GM21825 (cell line): ENCODE measurements at regions not wholly inside any gene's neighbourhood (a gene's known extent, or its start where the extent isn't known, plus 50 kb on each side); places are given as distances from the start of the nearest gene placed in this dataset.

Experiments
- ATAC-seq: cut with Tn5 transposase; IDR thresholded peaks from one replicate; pipeline ENCODE4 v1.9.1; 2021; ENCODE audit warnings: mild to moderate bottlenecking, moderate library complexity; ENCODE audit not compliant: unreplicated experiment

DNA sequence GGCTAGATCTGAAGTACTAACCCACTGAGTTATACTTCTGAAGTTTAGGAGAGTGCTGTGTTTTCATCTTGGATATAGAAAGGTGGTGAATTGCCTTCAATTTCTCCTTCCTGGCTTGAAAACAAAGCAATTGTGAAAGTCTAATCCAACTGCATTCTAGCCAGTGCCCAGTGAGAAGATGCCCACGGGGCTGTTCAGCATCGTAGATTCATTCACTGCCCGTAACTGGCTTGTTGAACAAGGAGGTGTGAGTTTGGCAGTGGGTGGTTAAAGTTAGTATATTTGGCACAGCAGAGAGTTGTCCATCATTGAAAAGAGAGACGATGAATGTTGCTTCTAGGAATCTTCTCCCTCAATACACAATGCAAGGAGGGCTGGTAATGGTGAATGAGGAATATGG lies 82.3 kb upstream of the RND3 start:
- no peak for ATAC-seq

DNA sequence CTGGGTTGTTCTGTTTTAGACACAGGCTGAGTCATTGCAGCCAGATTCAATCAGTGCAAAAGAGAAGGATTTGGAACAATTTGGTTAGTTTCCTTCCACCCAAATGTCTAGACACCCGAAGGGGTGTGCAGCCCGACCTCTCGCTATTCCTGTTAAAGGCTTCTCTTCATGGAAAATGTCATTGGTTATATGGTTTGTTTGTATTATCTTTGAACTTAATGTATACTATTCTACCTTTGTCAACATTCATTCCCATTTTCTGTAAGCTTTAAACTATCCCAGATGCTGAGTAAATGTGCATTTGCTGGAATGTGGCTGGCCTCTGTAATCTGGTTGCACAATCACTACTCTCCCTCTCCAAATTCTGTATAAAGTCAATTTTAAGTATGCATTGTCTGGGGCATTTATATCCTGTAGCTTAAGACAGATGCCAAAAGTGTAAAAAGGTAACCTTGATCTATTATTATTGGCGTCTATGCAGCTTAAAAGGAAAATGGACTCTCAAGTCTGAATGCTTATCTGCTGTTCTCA lies 80.4 kb upstream of the RND3 start:
- no peak for ATAC-seq

DNA sequence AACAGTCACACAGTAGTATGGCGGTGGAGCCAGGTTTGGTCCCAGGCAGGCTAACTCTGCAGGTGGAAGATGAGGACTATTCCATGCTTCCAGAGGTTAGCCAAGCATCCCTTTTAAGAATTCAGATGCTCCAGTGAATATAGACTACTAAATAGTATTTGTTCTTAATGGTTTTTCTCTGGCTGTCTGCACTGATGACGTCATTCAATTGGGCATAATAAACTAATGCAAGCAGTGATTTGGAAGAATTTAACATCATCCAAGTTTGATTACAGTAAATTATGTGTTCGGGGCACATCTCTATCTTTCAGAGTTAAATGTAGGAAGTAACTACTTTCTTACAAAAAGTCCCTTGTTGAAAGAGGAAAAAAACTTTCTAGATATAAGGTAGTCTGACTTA lies 78.8 kb upstream of the RND3 start:
- no peak for ATAC-seq

DNA sequence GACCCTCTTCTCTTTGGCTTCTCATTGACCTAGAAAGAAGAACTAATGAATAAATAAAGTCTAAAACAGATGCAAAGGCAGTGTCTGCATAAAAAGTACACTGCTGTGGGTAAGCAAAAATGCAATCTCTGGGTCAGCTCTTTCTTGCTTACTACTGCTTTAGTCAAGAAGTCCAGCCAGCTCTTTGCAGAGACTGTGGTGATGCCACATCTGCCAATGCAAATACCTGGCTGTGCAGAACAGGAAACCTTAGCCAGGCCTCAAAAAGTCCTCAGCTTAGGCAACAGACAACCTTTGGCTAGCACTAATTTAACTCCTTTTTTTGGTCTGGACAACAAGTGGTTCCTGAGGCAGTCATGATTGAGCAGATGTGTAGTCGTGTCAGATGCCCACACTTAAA lies 73.6 kb upstream of the RND3 start:
- ATAC-seq, result no peak

DNA sequence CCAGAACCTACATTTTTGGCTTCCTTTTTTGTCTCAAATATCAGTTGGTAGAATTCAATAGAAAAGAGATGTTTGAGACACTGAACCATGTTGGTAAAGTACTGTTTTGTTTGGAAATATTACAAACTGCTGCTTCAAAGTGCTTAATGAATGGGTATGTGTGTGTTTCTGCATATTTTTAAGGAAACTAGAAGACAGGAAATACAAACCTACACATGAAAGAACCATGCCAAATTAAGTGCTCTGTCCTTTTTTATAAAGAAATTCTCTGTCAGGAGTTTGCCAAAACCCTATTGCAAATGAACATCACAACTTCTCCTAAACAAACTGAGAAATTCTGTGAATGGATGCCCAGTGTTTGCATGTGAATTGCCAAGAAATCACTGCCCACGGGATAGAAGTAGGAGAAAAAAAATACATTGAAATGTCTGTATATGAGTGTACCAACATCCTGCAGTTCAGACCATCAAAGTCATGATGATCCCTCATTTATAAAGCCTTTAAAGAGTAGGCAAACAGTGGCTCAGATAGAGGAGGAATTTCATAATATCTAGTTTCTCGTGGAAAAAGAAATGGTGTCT lies 69.6 kb upstream of the RND3 start:
- ATAC-seq, result no peak

DNA sequence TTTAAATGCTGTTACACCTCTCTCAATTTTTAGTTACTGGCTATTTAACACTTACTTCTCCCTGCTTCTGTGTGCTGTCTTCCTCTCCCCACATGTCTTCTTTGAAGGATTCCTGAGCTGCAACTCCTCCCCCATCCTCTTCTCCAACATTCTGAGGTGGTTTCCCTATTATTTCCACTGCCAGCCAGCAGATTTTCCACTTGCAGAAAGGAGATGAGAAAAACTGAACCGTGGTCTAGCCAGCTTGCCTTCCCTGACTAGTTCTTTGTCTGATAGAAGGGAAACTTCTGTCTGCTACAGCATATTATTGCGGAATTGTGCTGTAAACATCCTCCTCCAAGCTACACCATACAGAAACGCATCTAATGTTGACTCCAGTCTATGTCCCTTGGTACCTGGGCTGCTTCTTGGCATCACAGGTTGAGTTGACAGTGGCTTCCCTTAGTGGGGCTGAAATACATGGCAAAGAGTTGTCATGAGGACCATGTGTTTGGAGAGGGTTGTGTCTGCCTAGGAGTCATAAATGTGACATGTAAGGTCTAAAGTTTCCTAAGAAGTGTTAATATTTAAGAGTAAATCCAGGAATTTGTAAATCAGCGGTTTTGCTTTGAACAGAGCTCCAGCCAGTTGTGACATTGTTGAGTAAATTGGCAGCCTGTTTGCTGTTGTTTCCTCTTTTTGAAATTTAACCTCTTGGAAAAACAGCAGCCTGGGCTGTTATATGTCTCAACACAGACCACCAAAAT lies 68.3 kb upstream of the RND3 start:
- no peak for ATAC-seq

DNA sequence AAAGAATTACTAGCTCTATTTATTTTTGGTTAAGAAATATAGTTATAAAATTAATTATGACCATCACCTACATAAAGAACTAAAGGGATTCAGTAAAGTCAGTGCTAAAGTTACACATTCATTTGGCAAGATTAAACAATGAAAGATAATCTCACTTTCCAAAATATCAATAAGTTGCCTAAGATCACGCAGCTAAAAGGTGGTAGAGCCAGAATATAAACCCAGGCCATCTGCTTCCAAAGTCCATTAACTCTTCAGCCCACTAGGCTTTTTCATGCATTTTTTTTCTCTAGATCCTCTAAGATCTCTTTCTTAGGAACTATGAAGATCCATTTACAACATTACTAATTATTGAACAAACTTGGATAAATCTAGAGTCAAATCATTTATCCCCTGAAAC lies 66.6 kb upstream of the RND3 start:
- ATAC-seq, result no peak

DNA sequence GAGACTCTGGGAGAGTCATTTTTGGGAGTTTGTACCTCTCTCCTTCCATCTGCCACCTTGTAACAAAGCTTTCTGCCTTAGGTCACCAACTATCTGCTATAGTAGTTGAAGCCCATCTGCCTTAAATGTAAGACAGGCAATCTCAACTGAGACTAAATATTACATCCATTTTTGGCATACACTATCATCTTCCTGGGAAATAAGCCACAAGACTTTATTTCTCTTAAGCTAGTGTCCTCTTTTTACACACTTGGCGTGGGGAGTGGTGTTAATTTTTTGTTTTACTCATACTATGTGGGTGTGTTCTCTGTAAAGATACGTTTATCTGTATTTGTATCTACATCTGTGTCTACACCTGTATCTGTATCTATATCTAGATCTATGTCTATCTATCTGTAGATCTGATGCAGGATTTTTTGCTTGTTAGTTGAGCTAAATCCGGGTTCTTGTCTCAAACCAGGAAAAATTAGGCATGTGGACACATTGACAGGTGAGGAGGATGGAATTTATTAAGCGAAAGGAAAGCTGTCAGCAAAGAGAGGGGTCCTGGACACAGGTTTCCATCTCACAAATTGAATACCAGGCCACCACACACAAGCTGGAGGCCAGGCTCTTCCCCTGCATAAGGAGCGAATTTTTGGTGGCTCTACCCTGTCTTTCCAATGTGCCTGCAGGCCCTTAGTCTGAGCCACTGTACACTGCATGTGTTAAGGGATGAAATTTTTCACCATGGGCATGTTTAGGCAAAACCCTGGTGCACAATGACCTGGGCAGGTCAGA lies 64.8 kb upstream of the RND3 start:
- ATAC-seq, result no peak

DNA sequence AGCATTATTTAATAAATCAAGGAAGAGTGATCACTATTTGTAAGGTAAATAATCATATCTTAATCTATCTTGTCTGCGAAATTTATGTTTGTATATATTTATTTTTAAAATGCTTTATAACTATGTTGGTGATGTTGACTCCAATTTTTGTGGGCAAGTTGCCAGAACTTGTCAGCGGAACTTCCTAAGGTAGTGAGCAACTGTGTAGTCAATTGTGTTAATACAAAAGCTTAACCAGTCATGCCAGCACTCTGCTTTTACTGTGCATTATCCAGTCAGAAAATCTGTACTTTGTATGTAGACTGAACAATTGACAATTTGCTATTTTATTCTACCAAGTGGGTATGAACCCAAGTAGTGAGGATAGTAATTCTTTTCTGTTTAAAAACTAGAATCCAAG lies 61.9 kb upstream of the RND3 start:
- ATAC-seq, result no peak

GRCh38 chr2:150548527-150548926 lies 61.1 kb upstream of the RND3 start:
- no peak for ATAC-seq

DNA sequence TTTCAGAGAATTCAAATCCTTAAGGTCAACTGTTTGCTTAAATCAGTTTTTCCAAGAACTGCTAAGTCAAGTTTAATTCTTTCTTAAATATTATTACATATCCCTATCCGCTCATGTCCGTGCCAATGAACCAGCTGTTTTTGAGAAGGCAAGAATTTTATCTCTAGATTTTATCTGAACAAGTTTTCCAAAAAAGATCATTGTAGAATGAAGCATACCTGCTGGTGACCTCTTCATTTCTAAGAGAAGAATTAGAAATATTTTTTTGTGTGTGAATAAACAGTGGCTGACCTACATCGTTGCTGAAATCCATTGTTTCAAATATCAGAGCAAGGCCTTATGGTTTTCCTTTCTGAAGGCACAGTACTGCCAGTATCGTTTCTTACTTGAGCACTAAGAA lies 58.4 kb upstream of the RND3 start:
- ATAC-seq, result no peak

DNA sequence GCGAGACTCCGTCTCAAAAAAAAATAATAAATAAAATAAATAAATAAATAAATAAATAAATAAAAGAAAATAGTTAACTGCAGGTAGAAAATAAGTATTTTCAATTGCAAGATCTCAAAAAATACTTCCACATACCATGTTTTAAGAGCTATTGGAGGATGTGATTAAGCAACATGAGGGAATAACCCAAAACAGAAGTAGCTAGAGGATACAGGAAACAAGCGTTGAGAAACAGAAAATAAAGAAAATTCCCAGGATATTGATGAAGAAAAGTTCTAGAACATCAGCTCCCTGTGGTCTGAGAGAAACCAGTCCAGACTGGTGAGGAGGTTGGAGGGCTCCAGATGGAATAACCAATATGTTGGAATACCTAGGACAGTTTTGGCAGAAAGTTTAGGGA lies 57.3 kb upstream of the RND3 start:
- no peak for ATAC-seq

- no peak for ATAC-seq
Measured at GRCh38 chr2:150542692-150543091, 55.2 kb upstream of the RND3 start.

DNA sequence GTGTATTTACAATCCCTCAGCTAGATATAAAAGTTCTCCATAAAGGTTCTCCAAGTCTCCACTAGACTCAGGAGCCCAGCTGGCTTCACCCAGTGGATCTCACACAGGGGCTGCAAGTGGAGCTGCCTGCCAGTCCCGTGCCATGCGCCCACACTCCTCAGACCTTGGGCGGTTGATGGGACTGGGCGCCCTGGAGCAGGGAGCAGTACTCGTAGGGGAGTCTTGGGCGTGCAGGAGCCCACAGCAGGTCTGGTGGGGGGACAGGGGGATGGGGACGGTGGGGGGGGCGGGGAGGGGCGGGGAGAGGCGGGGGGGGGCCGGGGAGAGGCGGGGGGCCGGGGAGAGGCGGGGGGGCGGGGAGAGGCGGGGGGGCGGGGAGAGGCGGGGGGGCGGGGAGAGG lies 54.7 kb upstream of the RND3 start:
- ATAC-seq, result no peak

- ATAC-seq, result no peak
Measured at GRCh38 chr2:150538651-150539201, 51.3 kb upstream of the RND3 start.
